HG02981 (cell line): ENCODE measurements at regions not wholly inside any gene's neighbourhood (a gene's known extent, or its start where the extent isn't known, plus 50 kb on each side); places are given as distances from the start of the nearest gene placed in this dataset.
"Not testable (repeated sequence)": the region's sequence is repeated elsewhere in the genome, so short reads cannot be mapped to it uniquely, and the experiment has no call there.

ENCODE experiments used
- ATAC-seq: cut with Tn5 transposase; IDR thresholded peaks from one replicate; pipeline ENCODE4 v1.9.1; 2021; ENCODE audit warnings: mild to moderate bottlenecking, moderate library complexity; ENCODE audit not compliant: unreplicated experiment

GRCh38 chr2:142395291-142395690, 264.5 kb upstream of the LRP1B start:
- ATAC-seq, result no peak

- no peak for ATAC-seq
These were observed 249.6 kb upstream of the LRP1B start for GRCh38 chr2:142380372-142380771.

GRCh38 chr2:142362069-142362468, 231.3 kb upstream of the LRP1B start:
- not testable (repeated sequence) for ATAC-seq

GRCh38 chr2:142347751-142348150, 216.9 kb upstream of the LRP1B start:
- no peak for ATAC-seq

- no peak for ATAC-seq
These were observed 208.4 kb upstream of the LRP1B start for GRCh38 chr2:142339261-142339660.

- no peak for ATAC-seq
These were observed 201.4 kb upstream of the LRP1B start for GRCh38 chr2:142332196-142332595.

- no peak for ATAC-seq
These were observed 199.6 kb upstream of the LRP1B start for GRCh38 chr2:142330458-142330857.

GRCh38 chr2:142325870-142326269, 195.1 kb upstream of the LRP1B start:
- no peak for ATAC-seq

- ATAC-seq, result no peak
These were observed 192.4 kb upstream of the LRP1B start for GRCh38 chr2:142323206-142323605.

GRCh38 chr2:142321706-142322280, 191.0 kb upstream of the LRP1B start:
- ATAC-seq, result no peak

GRCh38 chr2:142320067-142320466, 189.3 kb upstream of the LRP1B start:
- no peak for ATAC-seq

- no peak for ATAC-seq
These were observed 185.2 kb upstream of the LRP1B start for GRCh38 chr2:142316049-142316448.

- no peak for ATAC-seq
These were observed 184.5 kb upstream of the LRP1B start for GRCh38 chr2:142315346-142315745.

GRCh38 chr2:142314164-142314563, 183.3 kb upstream of the LRP1B start:
- no peak for ATAC-seq

GRCh38 chr2:142310530-142310929, 179.7 kb upstream of the LRP1B start:
- no peak for ATAC-seq

- no peak for ATAC-seq
These were observed 177.9 kb upstream of the LRP1B start for GRCh38 chr2:142308744-142309143.

- no peak for ATAC-seq
These were observed 176.8 kb upstream of the LRP1B start for GRCh38 chr2:142307616-142308115.

- no peak for ATAC-seq
These were observed 176.3 kb upstream of the LRP1B start for GRCh38 chr2:142307086-142307485.

- ATAC-seq, result no peak
These were observed 175.3 kb upstream of the LRP1B start for GRCh38 chr2:142306131-142306530.

GRCh38 chr2:142300517-142300916, 169.7 kb upstream of the LRP1B start:
- no peak for ATAC-seq

GRCh38 chr2:142299021-142299420, 168.2 kb upstream of the LRP1B start:
- ATAC-seq, result no peak

- ATAC-seq, result no peak
These were observed 163.4 kb upstream of the LRP1B start for GRCh38 chr2:142294225-142294624.

- ATAC-seq, result no peak
These were observed 161.2 kb upstream of the LRP1B start for GRCh38 chr2:142291969-142292368.
